ENCODE measurements at regions not wholly inside any gene's neighbourhood (a gene's known extent, or its start where the extent isn't known, plus 50 kb on each side); places are given as distances from the start of the nearest gene placed in this dataset.

- Mint-ChIP-seq H3K4me1 (no peaks in the 10 kb centered on the region), H3K4me3 (no peak overlapping the region), H3K27me3 (no peaks in the 10 kb centered on the region), H3K27ac (no peak overlapping the region), H3K36me3 (no peaks in the 10 kb centered on the region), H3K9me3 (peaks cover 0 to 16% (median 5%) of the 10 kb centered on the region in 11 donors)
- no peaks in the 10 kb centered on the region for H3K27me3 ChIP-seq (ENCODE audit: control insufficient read depth in 2 of 2, insufficient read depth in 2 of 2, low read length in 2 of 2)
- DNase-seq (no peak), ATAC-seq (no peak)
- ChIA-PET CTCF (no interaction called here), POLR2A (no interaction called here)
- H3K9me3 ChIP-seq (ENCODE audit: control insufficient read depth in 2 of 3, low read length in 3 of 3) = no peaks in the 10 kb centered on the region
- intact Hi-C loops (cut with micrococcal nuclease) = no loop called here
- H3K4me1 ChIP-seq (ENCODE audit: control insufficient read depth in 2 of 2, insufficient read depth in 2 of 2, low read length in 2 of 2) = no peaks in the 10 kb centered on the region
- no peaks in the 10 kb centered on the region for H3K36me3 ChIP-seq (ENCODE audit: control insufficient read depth in 2 of 3, insufficient read depth in 3 of 3, low read length in 3 of 3)
- H3K27ac ChIP-seq (ENCODE audit: low read depth, low read length) = no peak overlapping the region
- no peak overlapping the region for H3K4me3 ChIP-seq (ENCODE audit: low read length)
Measured at GRCh38 chr5:4720831-4721230, 419.3 kb upstream of the ADAMTS16 start.

GRCh38 chr5:4722886-4723285 lies 417.2 kb upstream of the ADAMTS16 start:
- H3K27ac ChIP-seq (ENCODE audit: low read depth, low read length) = no peak overlapping the region
- CTCF ChIA-PET = no interaction called here
- H3K27me3 Mint-ChIP-seq = no peaks in the 10 kb centered on the region

GRCh38 chr5:4725594-4725993 lies 414.5 kb upstream of the ADAMTS16 start:
- no peaks in the 10 kb centered on the region for H3K36me3 ChIP-seq (ENCODE audit: control insufficient read depth in 2 of 3, insufficient read depth in 3 of 3, low read length in 3 of 3)
- H3K4me1 Mint-ChIP-seq = no peaks in the 10 kb centered on the region
- no peaks in the 10 kb centered on the region for H3K4me1 ChIP-seq (ENCODE audit: control insufficient read depth in 2 of 2, insufficient read depth in 2 of 2, low read length in 2 of 2)
- no peaks in the 10 kb centered on the region for H3K9me3 ChIP-seq (ENCODE audit: control insufficient read depth in 2 of 3, low read length in 3 of 3)
- H3K9me3 Mint-ChIP-seq = peaks cover 0 to 16% (median under 1%) of the 10 kb centered on the region in 11 donors
- intact Hi-C loops (cut with micrococcal nuclease) = no loop called here
- ChIA-PET CTCF (no interaction called here), POLR2A (no interaction called here)
- no peak overlapping the region for H3K4me3 Mint-ChIP-seq
- no peak overlapping the region for H3K27ac Mint-ChIP-seq
- DNase-seq (no peak), ATAC-seq (no peak)
- no peaks in the 10 kb centered on the region for H3K27me3 ChIP-seq (ENCODE audit: control insufficient read depth in 2 of 2, insufficient read depth in 2 of 2, low read length in 2 of 2)
- no peak overlapping the region for H3K4me3 ChIP-seq (ENCODE audit: low read length)
- no peaks in the 10 kb centered on the region for H3K36me3 Mint-ChIP-seq
- H3K27ac ChIP-seq (ENCODE audit: low read depth, low read length) = no peak overlapping the region
- no peaks in the 10 kb centered on the region for H3K27me3 Mint-ChIP-seq

More at GRCh38 chr5:4722886-4723285, 417.2 kb upstream of the ADAMTS16 start:
- DNase-seq (no peak), ATAC-seq (no peak)
- Histone ChIP-seq H3K36me3 (ENCODE audit: control insufficient read depth in 2 of 3, insufficient read depth in 3 of 3, low read length in 3 of 3) (no peaks in the 10 kb centered on the region), H3K9me3 (ENCODE audit: control insufficient read depth in 2 of 3, low read length in 3 of 3) (no peaks in the 10 kb centered on the region), H3K4me1 (ENCODE audit: control insufficient read depth in 2 of 2, insufficient read depth in 2 of 2, low read length in 2 of 2) (no peaks in the 10 kb centered on the region), H3K4me3 (ENCODE audit: low read length) (no peak overlapping the region), H3K27me3 (ENCODE audit: control insufficient read depth in 2 of 2, insufficient read depth in 2 of 2, low read length in 2 of 2) (no peaks in the 10 kb centered on the region)
- Mint-ChIP-seq H3K36me3 (no peaks in the 10 kb centered on the region), H3K27ac (no peak overlapping the region), H3K4me3 (no peak overlapping the region), H3K9me3 (peaks cover 0 to 16% (median 5%) of the 10 kb centered on the region in 11 donors), H3K4me1 (no peaks in the 10 kb centered on the region)
- POLR2A ChIA-PET = no interaction called here
- intact Hi-C loops (cut with micrococcal nuclease) = no loop called here

GRCh38 chr5:4730279-4730678 lies 409.9 kb upstream of the ADAMTS16 start:
- H3K36me3 ChIP-seq (ENCODE audit: control insufficient read depth in 2 of 3, insufficient read depth in 3 of 3, low read length in 3 of 3) = no peaks in the 10 kb centered on the region
- H3K36me3 Mint-ChIP-seq = no peaks in the 10 kb centered on the region
- DNase-seq (no peak), ATAC-seq (no peak)
- H3K4me1 Mint-ChIP-seq = peaks cover 0 to 2% (median 0%) of the 10 kb centered on the region in 7 donors
- no peaks in the 10 kb centered on the region for H3K4me1 ChIP-seq (ENCODE audit: control insufficient read depth in 2 of 2, insufficient read depth in 2 of 2, low read length in 2 of 2)
- H3K27ac Mint-ChIP-seq = no peak overlapping the region
- no peak overlapping the region for H3K4me3 ChIP-seq (ENCODE audit: low read length)
- H3K27ac ChIP-seq (ENCODE audit: low read depth, low read length) = no peak overlapping the region
- no peaks in the 10 kb centered on the region for H3K27me3 ChIP-seq (ENCODE audit: control insufficient read depth in 2 of 2, insufficient read depth in 2 of 2, low read length in 2 of 2)
- no peak overlapping the region for H3K4me3 Mint-ChIP-seq
- POLR2A ChIA-PET = no interaction called here
- CTCF ChIA-PET = no interaction called here
- H3K9me3 ChIP-seq (ENCODE audit: control insufficient read depth in 2 of 3, low read length in 3 of 3) = no peaks in the 10 kb centered on the region
- peaks cover 0 to 5% (median 2%) of the 10 kb centered on the region in 11 donors for H3K9me3 Mint-ChIP-seq
- intact Hi-C loops (cut with micrococcal nuclease) = no loop called here
- no peaks in the 10 kb centered on the region for H3K27me3 Mint-ChIP-seq

- CTCF ChIA-PET = no interaction called here
Measured at GRCh38 chr5:4734348-4734747, 405.8 kb upstream of the ADAMTS16 start.

GRCh38 chr5:4735261-4735660 lies 404.9 kb upstream of the ADAMTS16 start:
- Mint-ChIP-seq H3K27ac (no peak overlapping the region), H3K27me3 (no peaks in the 10 kb centered on the region), H3K9me3 (peaks cover 4 to 15% (median 9%) of the 10 kb centered on the region in 11 donors), H3K4me3 (no peak overlapping the region), H3K4me1 (peaks cover 0 to 2% (median 0%) of the 10 kb centered on the region in 7 donors), H3K36me3 (peaks cover 0 to 5% (median 0%) of the 10 kb centered on the region in 5 donors)
- intact Hi-C loops (cut with micrococcal nuclease) = no loop called here
- ATAC-seq (no peak), DNase-seq (no peak)
- CTCF ChIA-PET = no interaction called here
- no peak overlapping the region for H3K27ac ChIP-seq (ENCODE audit: low read depth, low read length)
- H3K36me3 ChIP-seq (ENCODE audit: control insufficient read depth in 2 of 3, insufficient read depth in 3 of 3, low read length in 3 of 3) = no peaks in the 10 kb centered on the region
- H3K4me3 ChIP-seq (ENCODE audit: low read length) = no peak overlapping the region
- POLR2A ChIA-PET = no interaction called here
- H3K9me3 ChIP-seq (ENCODE audit: control insufficient read depth in 2 of 3, low read length in 3 of 3) = no peaks in the 10 kb centered on the region
- H3K4me1 ChIP-seq (ENCODE audit: control insufficient read depth in 2 of 2, insufficient read depth in 2 of 2, low read length in 2 of 2) = no peaks in the 10 kb centered on the region
- no peaks in the 10 kb centered on the region for H3K27me3 ChIP-seq (ENCODE audit: control insufficient read depth in 2 of 2, insufficient read depth in 2 of 2, low read length in 2 of 2)

More at GRCh38 chr5:4734348-4734747, 405.8 kb upstream of the ADAMTS16 start:
- intact Hi-C loops (cut with micrococcal nuclease) = no loop called here
- H3K9me3 ChIP-seq (ENCODE audit: control insufficient read depth in 2 of 3, low read length in 3 of 3) = no peaks in the 10 kb centered on the region
- POLR2A ChIA-PET = no interaction called here
- ATAC-seq (no peak), DNase-seq (no peak)
- H3K36me3 ChIP-seq (ENCODE audit: control insufficient read depth in 2 of 3, insufficient read depth in 3 of 3, low read length in 3 of 3) = no peaks in the 10 kb centered on the region
- Mint-ChIP-seq H3K36me3 (peaks cover 0 to 5% (median 0%) of the 10 kb centered on the region in 5 donors), H3K27me3 (no peaks in the 10 kb centered on the region), H3K27ac (no peak overlapping the region), H3K9me3 (peaks cover 0 to 12% (median 7%) of the 10 kb centered on the region in 11 donors), H3K4me3 (no peak overlapping the region), H3K4me1 (peaks cover 0 to 2% (median 0%) of the 10 kb centered on the region in 7 donors)
- no peak overlapping the region for H3K4me3 ChIP-seq (ENCODE audit: low read length)
- no peaks in the 10 kb centered on the region for H3K27me3 ChIP-seq (ENCODE audit: control insufficient read depth in 2 of 2, insufficient read depth in 2 of 2, low read length in 2 of 2)
- H3K4me1 ChIP-seq (ENCODE audit: control insufficient read depth in 2 of 2, insufficient read depth in 2 of 2, low read length in 2 of 2) = no peaks in the 10 kb centered on the region
- no peak overlapping the region for H3K27ac ChIP-seq (ENCODE audit: low read depth, low read length)

- H3K27ac Mint-ChIP-seq = no peak overlapping the region
- H3K4me3 ChIP-seq (ENCODE audit: low read length) = no peak overlapping the region
- peaks cover 0 to 5% (median 0%) of the 10 kb centered on the region in 5 donors for H3K36me3 Mint-ChIP-seq
- H3K27me3 ChIP-seq (ENCODE audit: control insufficient read depth in 2 of 2, insufficient read depth in 2 of 2, low read length in 2 of 2) = no peaks in the 10 kb centered on the region
- H3K4me3 Mint-ChIP-seq = no peak overlapping the region
- peaks cover 4 to 17% (median 7%) of the 10 kb centered on the region in 11 donors for H3K9me3 Mint-ChIP-seq
- peaks cover 0 to 2% (median 0%) of the 10 kb centered on the region in 7 donors for H3K4me1 Mint-ChIP-seq
- no peaks in the 10 kb centered on the region for H3K36me3 ChIP-seq (ENCODE audit: control insufficient read depth in 2 of 3, insufficient read depth in 3 of 3, low read length in 3 of 3)
- intact Hi-C loops (cut with micrococcal nuclease) = no loop called here
- no peak for DNase-seq
- no peaks in the 10 kb centered on the region for H3K4me1 ChIP-seq (ENCODE audit: control insufficient read depth in 2 of 2, insufficient read depth in 2 of 2, low read length in 2 of 2)
- H3K9me3 ChIP-seq (ENCODE audit: control insufficient read depth in 2 of 3, low read length in 3 of 3) = no peaks in the 10 kb centered on the region
- CTCF ChIA-PET = no interaction called here
- POLR2A ChIA-PET = no interaction called here
- no peak overlapping the region for H3K27ac ChIP-seq (ENCODE audit: low read depth, low read length)
- ATAC-seq = no peak
- no peaks in the 10 kb centered on the region for H3K27me3 Mint-ChIP-seq
Measured at GRCh38 chr5:4737868-4738267, 402.3 kb upstream of the ADAMTS16 start.
